CD4-positive, alpha-beta T cell (primary cell): ENCODE measurements at regions not wholly inside any gene's neighbourhood (a gene's known extent, or its start where the extent isn't known, plus 50 kb on each side); places are given as distances from the start of the nearest gene placed in this dataset.

Experiments
- ATAC-seq: fragments of 200-7000 bp; cut with Tn5 transposase; one replicate; pipeline ENCODE4 v1.10.0; 2022; ENCODE audit warnings: mild to moderate bottlenecking; ENCODE audit not compliant: poor library complexity
- CTCF ChIA-PET: fragments of 350-600 bp; sonication (Branson Sonifier 250); formaldehyde crosslinking; loops from one replicate; lab custom pipeline; 2021; ENCODE audit warnings: antibody characterized with exemption, inconsistent platforms; lab: Charles Lee
- POLR2A ChIA-PET: fragments of 350-600 bp; sonication (Branson Sonifier 250); formaldehyde crosslinking; loops from one replicate; lab custom pipeline; 2021; ENCODE audit warnings: antibody characterized with exemption, inconsistent platforms; lab: Charles Lee
- DNase-seq, 14 experiments: peaks; one replicate each; pipeline ENCODE4 v3.0.0-alpha.2; 2013 to 2020; ENCODE audit warnings: mixed read lengths in 2 of 14
- H3K27ac ChIP-seq, 2 donors: one replicate each; pipeline versions ENCODE4 v1.5.1 to v1.7.0; 2013; ENCODE audit warnings: low read length in 2 of 2, low read depth in 1 of 2, mild to moderate bottlenecking in 1 of 2
- H3K27me3 ChIP-seq, 2 experiments: 1 replicate in 1 of 2; 2 replicates in 1 of 2; pipeline versions ENCODE4 v1.6.1 to v1.7.0; 2013; ENCODE audit warnings: low read length in 2 of 2, control low read depth in 1 of 2, mild to moderate bottlenecking in 1 of 2, moderate library complexity in 1 of 2; ENCODE audit not compliant: insufficient read depth in 2 of 2, control insufficient read depth in 1 of 2
- H3K36me3 ChIP-seq: one replicate; pipeline ENCODE4 v1.6.1; 2013; ENCODE audit warnings: low read length, control low read depth; ENCODE audit not compliant: insufficient read depth
- H3K4me1 ChIP-seq: one replicate; pipeline ENCODE4 v1.6.1; 2013; ENCODE audit warnings: low read length, control low read depth; ENCODE audit not compliant: insufficient read depth
- H3K4me3 ChIP-seq: one replicate; pipeline ENCODE4 v1.5.1; 2013; ENCODE audit warnings: mild to moderate bottlenecking, low read length, moderate library complexity
- H3K9me3 ChIP-seq, 2 experiments: 1 replicate in 1 of 2; 2 replicates in 1 of 2; pipeline versions ENCODE4 v1.6.1 to v1.7.0; 2013; ENCODE audit warnings: low read length in 2 of 2, mild to moderate bottlenecking in 2 of 2, control low read depth in 1 of 2, moderate library complexity in 1 of 2; ENCODE audit not compliant: control insufficient read depth in 1 of 2, insufficient read depth in 1 of 2
- H3K27ac Mint-ChIP-seq: one replicate; pipeline ENCODE4 v1.8.0; 2020; ENCODE audit warnings: mixed read lengths
- H3K27me3 Mint-ChIP-seq: one replicate; pipeline ENCODE4 v1.8.0; 2021; ENCODE audit warnings: mixed read lengths
- H3K36me3 Mint-ChIP-seq: one replicate; pipeline ENCODE4 v1.8.0; 2021; ENCODE audit warnings: low read depth, mixed read lengths
- H3K4me1 Mint-ChIP-seq: one replicate; pipeline ENCODE4 v1.8.0; 2021; ENCODE audit warnings: low read depth, mixed read lengths
- H3K4me3 Mint-ChIP-seq: one replicate; pipeline ENCODE4 v1.8.0; 2020; ENCODE audit warnings: mild to moderate bottlenecking, mixed read lengths
- H3K9me3 Mint-ChIP-seq: one replicate; pipeline ENCODE4 v1.8.0; 2020; ENCODE audit warnings: mixed read lengths
- intact Hi-C, 2 experiments: fragments of 100-400 bp; cut with DNase I in 1 of 2; cut with micrococcal nuclease in 1 of 2; formaldehyde crosslinking; loops; one replicate each; pipeline versions ENCODE4 v1.15.1 to v1.9.0; 2023 to 2025; cut with DNase I, micrococcal nuclease
- TF ChIP-seq, protein P1 (sequence below): fragments of 200-600 bp; IDR thresholded peaks from one replicate; pipeline ENCODE4 v1.8.0; 2022; ENCODE audit warnings: antibody characterized with exemption, mild to moderate bottlenecking

DNA sequence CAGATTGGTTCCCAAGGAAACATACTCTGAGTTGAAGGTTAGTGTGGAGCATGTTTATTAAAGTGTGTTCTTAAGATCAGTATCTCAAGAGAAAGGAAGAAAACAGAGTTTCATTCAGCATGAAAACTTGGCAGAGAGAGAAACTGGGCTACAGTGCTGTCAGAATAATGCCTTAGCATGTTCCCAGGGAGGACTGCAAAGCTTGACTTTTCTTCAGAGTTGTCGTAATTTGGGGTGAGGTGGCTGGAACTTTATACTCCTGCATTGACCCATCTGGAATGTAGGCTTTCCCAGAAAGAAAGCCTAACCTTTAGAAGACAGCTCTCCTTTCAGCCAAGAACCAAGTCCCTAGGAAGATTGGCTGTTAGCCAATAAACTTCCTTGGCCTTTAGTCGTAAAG lies 190.8 kb upstream of the CNTN5 start:
- H3K9me3 Mint-ChIP-seq: peaks cover 20% of the 10 kb centered on the region
- Histone ChIP-seq H3K36me3 (no peaks in the 10 kb centered on the region), H3K9me3 (peaks cover 0 to 13% of the 10 kb centered on the region in 2 experiments), H3K4me1 (no peaks in the 10 kb centered on the region), H3K4me3 (no peak overlapping the region), H3K27me3 (no peaks in the 10 kb centered on the region), H3K27ac (no peak overlapping the region)
- no peak overlapping the region for H3K4me3 Mint-ChIP-seq
- H3K27ac Mint-ChIP-seq: no peak overlapping the region
- ATAC-seq (no peak), DNase-seq (no peak)
- TF ChIP-seq, protein P1, sequence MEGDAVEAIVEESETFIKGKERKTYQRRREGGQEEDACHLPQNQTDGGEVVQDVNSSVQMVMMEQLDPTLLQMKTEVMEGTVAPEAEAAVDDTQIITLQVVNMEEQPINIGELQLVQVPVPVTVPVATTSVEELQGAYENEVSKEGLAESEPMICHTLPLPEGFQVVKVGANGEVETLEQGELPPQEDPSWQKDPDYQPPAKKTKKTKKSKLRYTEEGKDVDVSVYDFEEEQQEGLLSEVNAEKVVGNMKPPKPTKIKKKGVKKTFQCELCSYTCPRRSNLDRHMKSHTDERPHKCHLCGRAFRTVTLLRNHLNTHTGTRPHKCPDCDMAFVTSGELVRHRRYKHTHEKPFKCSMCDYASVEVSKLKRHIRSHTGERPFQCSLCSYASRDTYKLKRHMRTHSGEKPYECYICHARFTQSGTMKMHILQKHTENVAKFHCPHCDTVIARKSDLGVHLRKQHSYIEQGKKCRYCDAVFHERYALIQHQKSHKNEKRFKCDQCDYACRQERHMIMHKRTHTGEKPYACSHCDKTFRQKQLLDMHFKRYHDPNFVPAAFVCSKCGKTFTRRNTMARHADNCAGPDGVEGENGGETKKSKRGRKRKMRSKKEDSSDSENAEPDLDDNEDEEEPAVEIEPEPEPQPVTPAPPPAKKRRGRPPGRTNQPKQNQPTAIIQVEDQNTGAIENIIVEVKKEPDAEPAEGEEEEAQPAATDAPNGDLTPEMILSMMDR: no peak
- ChIA-PET CTCF (no interaction called here), POLR2A (no interaction called here)
- H3K4me1 Mint-ChIP-seq: no peaks in the 10 kb centered on the region
- intact Hi-C loops: no loop called here
- H3K36me3 Mint-ChIP-seq: no peaks in the 10 kb centered on the region
- no peaks in the 10 kb centered on the region for H3K27me3 Mint-ChIP-seq

DNA sequence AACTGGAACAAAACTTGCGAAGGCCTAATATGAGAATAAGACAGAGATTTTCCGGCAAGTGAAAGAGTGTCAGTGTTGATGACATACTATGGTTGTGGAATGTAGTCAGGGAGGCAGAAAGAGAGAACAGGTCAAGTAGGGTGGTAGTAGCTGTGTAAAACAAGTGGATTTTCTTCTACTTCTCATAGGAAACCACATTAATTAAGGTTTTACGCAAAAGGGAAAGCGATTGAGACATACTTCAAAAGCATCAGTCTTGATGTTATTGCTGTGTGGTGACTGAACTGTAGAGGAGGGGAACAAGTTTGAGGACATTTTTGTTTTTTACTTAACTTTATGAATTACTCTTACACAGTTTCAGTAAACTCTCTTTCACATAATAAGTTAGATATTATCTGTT lies 186.0 kb upstream of the CNTN5 start:
- no peaks in the 10 kb centered on the region for H3K36me3 Mint-ChIP-seq
- ChIA-PET CTCF (no interaction called here), POLR2A (no interaction called here)
- no peak overlapping the region for H3K4me3 ChIP-seq
- no peaks in the 10 kb centered on the region for H3K27me3 Mint-ChIP-seq
- ATAC-seq (no peak), DNase-seq (no peak)
- TF ChIP-seq, protein P1: no peak
- H3K4me3 Mint-ChIP-seq: no peak overlapping the region
- intact Hi-C loops: no loop called here
- peaks cover 0 to 5% of the 10 kb centered on the region in 2 experiments for H3K9me3 ChIP-seq
- no peak overlapping the region for H3K27ac ChIP-seq
- H3K36me3 ChIP-seq: no peaks in the 10 kb centered on the region
- no peaks in the 10 kb centered on the region for H3K4me1 ChIP-seq
- no peaks in the 10 kb centered on the region for H3K27me3 ChIP-seq
- H3K9me3 Mint-ChIP-seq: peaks cover 8% of the 10 kb centered on the region
- H3K4me1 Mint-ChIP-seq: no peaks in the 10 kb centered on the region
- no peak overlapping the region for H3K27ac Mint-ChIP-seq

DNA sequence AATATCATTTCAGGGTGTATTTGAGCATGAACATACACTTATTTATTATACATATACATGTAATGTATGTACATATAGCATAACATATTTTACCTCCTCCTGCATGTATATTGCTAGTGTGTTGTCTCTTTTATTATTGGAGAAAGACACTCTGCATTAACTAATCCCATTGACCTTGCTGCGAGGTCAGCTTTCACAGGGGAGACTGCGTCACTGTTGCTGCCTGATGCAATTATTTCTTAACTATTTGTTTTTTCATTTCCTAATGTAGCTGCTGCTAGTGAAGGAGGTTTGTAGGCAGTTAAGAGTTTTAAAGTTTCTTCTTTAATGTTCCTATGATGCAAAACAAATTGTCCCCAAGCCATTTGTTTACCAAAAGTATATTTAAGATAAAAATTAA lies 185.4 kb upstream of the CNTN5 start:
- no peak for ATAC-seq
- H3K27me3 ChIP-seq: no peaks in the 10 kb centered on the region
- intact Hi-C loops: no loop called here

More for the DNA sequence above, 185.4 kb upstream of the CNTN5 start:
- H3K4me3 ChIP-seq: no peak overlapping the region
- Mint-ChIP-seq H3K4me1 (no peaks in the 10 kb centered on the region), H3K9me3 (peaks cover 7% of the 10 kb centered on the region), H3K27ac (no peak overlapping the region), H3K36me3 (no peaks in the 10 kb centered on the region), H3K4me3 (no peak overlapping the region), H3K27me3 (no peaks in the 10 kb centered on the region)
- POLR2A ChIA-PET: no interaction called here
- CTCF ChIA-PET: no interaction called here
- no peaks in the 10 kb centered on the region for H3K36me3 ChIP-seq
- no peak overlapping the region for H3K27ac ChIP-seq
- no peak for DNase-seq
- peaks cover 0 to 5% of the 10 kb centered on the region in 2 experiments for H3K9me3 ChIP-seq
- TF ChIP-seq, protein P1: no peak
- H3K4me1 ChIP-seq: no peaks in the 10 kb centered on the region
